SK-N-MC (cell line): ENCODE measurements at regions not wholly inside any gene's neighbourhood (a gene's known extent, or its start where the extent isn't known, plus 50 kb on each side); places are given as distances from the start of the nearest gene placed in this dataset.

Experiments
- DNase-seq: peaks from one replicate; pipeline ENCODE4 v3.0.0-alpha.2; 2011; ENCODE audit warnings: low read depth, low spot score
- H3K27ac ChIP-seq: fragments of 200-600 bp; sonication (generic); 2 replicates; pipeline ENCODE4 v1.5.1; 2016; ENCODE audit warnings: mixed run types
- H3K36me3 ChIP-seq: fragments of 200-600 bp; sonication (generic); 2 replicates; pipeline ENCODE4 v1.6.1; 2017; ENCODE audit warnings: antibody characterized with exemption, low read length, mixed read lengths; ENCODE audit not compliant: insufficient read depth
- H3K4me3 ChIP-seq: fragments of 200-600 bp; sonication (generic); 2 replicates; pipeline ENCODE4 v1.5.1; 2016
- H3K9ac ChIP-seq: fragments of 200-600 bp; sonication (generic); 2 replicates; pipeline ENCODE4 v1.8.0; 2017; ENCODE audit warnings: mixed run types, mixed read lengths; ENCODE audit not compliant: insufficient read length
- H3K9me3 ChIP-seq: fragments of 200-600 bp; sonication (generic); 2 replicates; pipeline ENCODE4 v1.6.1; 2017; ENCODE audit warnings: low read depth, mild to moderate bottlenecking, antibody characterized with exemption, low read length, moderate library complexity, mixed read lengths
- EZH2 ChIP-seq: fragments of 200-600 bp; sonication (generic); IDR thresholded peaks from one replicate; pipeline ENCODE4 v1.6.1; 2017; ENCODE audit warnings: antibody characterized with exemption
- FOXP2 ChIP-seq: optimal IDR thresholded peaks from 2 replicates; pipeline ENCODE3; 2011; ENCODE audit warnings: mild to moderate bottlenecking, moderate library complexity; ENCODE audit not compliant: insufficient read depth; ENCODE audit errors: extremely low read length, control extremely low read depth
- POLR2AphosphoS5 ChIP-seq: IDR thresholded peaks from 2 replicates; pipeline ENCODE4 v1.6.1; 2012; ENCODE audit warnings: mild to moderate bottlenecking, low read depth, low read length, borderline replicate concordance

DNA sequence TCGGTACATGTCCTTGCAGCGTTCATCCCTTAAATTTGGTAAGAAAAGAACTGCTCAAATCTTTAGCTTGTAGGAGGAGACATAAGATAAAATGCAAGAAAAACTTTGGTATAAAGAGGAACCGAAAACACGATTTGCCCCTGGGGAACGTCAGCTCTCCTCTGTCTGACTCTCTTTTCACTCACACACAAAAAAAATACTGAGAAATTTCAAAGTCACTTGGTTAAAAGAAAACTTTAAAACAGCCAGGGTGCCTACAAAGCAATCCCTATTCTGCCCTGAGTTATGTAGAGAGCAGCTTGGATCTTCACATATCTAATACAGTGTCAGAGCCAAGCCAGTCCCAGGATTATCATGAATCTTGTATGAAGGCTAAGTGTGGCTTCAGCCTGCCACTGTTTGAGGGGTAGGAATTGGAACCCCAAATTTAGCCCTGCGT is 248.5 kb upstream of the CXXC4 start:
- TF ChIP-seq POLR2AphosphoS5: no peak
- no peak for DNase-seq
- Histone ChIP-seq H3K36me3 (no peaks in the 10 kb centered on the region), H3K4me3 (no peak overlapping the region), H3K27ac (no peak overlapping the region), H3K9me3 (no peaks in the 10 kb centered on the region), H3K9ac (no peak overlapping the region)

DNA sequence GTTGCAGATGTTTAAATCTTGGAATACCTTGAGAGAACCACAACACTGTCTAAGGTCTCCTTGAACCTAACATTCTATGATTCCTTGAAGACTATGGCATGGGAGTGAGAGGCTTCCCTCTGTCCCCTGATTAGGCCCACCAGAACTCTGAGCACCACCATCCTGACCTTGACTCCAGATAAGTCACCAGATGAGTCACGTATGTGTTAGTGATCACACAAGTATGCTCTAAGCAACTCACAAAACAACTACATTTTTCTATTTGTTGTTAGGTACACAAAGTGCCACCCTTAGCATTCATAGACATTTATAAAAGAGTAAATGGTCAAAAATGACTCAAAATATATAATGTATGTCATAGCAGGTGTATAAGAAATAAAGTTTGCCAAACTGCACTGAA is 252.9 kb upstream of the CXXC4 start:
- H3K9me3 ChIP-seq: no peaks in the 10 kb centered on the region
- DNase-seq: no peak
- no peak overlapping the region for H3K4me3 ChIP-seq
- H3K9ac ChIP-seq: no peak overlapping the region
- no peaks in the 10 kb centered on the region for H3K36me3 ChIP-seq
- no peak overlapping the region for H3K27ac ChIP-seq
- no peak for TF ChIP-seq EZH2
- TF ChIP-seq POLR2AphosphoS5: no peak
- TF ChIP-seq FOXP2: no peak

DNA sequence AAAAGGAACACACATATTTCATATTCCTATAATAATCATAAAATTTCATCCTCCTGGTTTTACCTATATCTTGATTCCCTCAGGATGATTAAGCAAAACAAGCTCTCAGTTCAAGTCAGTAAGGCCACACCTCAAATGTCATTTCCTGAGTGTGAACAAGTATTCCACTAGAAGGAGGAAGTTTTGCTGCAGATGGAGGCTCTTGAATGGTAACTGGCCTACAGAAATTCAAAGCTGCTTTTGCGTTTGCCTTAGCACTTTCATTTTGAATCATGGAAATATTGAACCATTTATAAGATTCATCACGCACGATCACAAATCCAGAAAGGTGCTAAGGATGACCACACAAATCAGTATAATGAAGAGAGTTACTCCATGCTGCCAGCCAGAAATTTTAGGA is 254.4 kb upstream of the CXXC4 start:
- DNase-seq: no peak
- Histone ChIP-seq H3K9me3 (no peaks in the 10 kb centered on the region), H3K9ac (no peak overlapping the region), H3K27ac (no peak overlapping the region), H3K36me3 (no peaks in the 10 kb centered on the region), H3K4me3 (no peak overlapping the region)
- TF ChIP-seq FOXP2 (no peak), POLR2AphosphoS5 (no peak), EZH2 (no peak)

DNA sequence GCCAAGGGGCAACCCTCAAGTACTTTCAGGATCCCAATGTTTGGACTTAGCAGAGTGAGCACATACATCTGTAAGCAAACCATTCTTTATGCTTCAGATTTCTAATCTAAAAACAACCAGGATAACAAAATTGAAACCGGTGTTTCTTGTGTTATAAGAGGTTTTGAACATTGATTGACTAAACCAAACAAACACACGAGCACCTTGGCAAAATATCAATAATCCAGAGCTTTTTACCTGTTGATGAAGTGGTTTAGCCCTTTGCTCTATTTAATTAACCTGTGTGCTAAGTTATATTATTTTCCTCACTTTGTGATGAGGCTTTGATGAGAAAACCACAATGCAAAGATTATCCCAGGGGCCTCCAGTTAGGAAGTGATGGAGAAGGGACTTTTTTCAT is 255.3 kb upstream of the CXXC4 start:
- no peaks in the 10 kb centered on the region for H3K36me3 ChIP-seq
- no peak overlapping the region for H3K9ac ChIP-seq
- no peak overlapping the region for H3K27ac ChIP-seq
- no peak overlapping the region for H3K4me3 ChIP-seq
- TF ChIP-seq EZH2 (no peak), POLR2AphosphoS5 (no peak), FOXP2 (no peak)
- DNase-seq: no peak
- no peaks in the 10 kb centered on the region for H3K9me3 ChIP-seq

- Histone ChIP-seq H3K9ac (no peak overlapping the region), H3K36me3 (no peaks in the 10 kb centered on the region), H3K4me3 (no peak overlapping the region), H3K9me3 (no peaks in the 10 kb centered on the region), H3K27ac (no peak overlapping the region)
- no peak for DNase-seq
- TF ChIP-seq FOXP2 (no peak), EZH2 (no peak), POLR2AphosphoS5 (no peak)
These were observed 256.8 kb upstream of the CXXC4 start for GRCh38 chr4:104751468-104751867.

DNA sequence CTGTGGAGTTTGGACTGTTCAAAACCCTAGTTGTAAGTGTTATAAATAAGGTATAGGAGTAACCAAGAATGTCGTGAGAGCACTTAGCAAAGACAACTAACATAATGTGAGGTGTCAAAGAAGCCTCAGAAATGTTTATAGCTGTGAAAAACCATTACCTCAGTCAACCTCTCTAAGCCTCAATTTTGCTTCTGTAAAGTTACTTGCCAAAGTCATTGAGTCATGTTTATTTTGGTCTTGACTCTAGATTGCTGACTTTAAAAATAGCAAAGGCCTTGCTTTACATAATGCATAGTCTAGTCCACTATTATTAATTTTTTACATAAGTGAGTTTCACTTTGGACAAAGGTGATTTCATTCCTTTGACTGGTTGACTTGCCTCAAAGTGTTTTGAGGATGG is 257.6 kb upstream of the CXXC4 start:
- no peak for DNase-seq
- Histone ChIP-seq H3K4me3 (no peak overlapping the region), H3K9me3 (no peaks in the 10 kb centered on the region), H3K9ac (no peak overlapping the region), H3K27ac (no peak overlapping the region), H3K36me3 (no peaks in the 10 kb centered on the region)
- TF ChIP-seq POLR2AphosphoS5: no peak

- Histone ChIP-seq H3K9me3 (no peaks in the 10 kb centered on the region), H3K9ac (no peak overlapping the region), H3K27ac (no peak overlapping the region), H3K4me3 (no peak overlapping the region), H3K36me3 (no peaks in the 10 kb centered on the region)
- TF ChIP-seq EZH2 (no peak), POLR2AphosphoS5 (no peak), FOXP2 (no peak)
- DNase-seq: no peak
These were observed 262.1 kb upstream of the CXXC4 start for GRCh38 chr4:104756837-104757236.

GRCh38 chr4:104758574-104758973 is 263.9 kb upstream of the CXXC4 start:
- Histone ChIP-seq H3K27ac (no peak overlapping the region), H3K9ac (no peak overlapping the region), H3K9me3 (no peaks in the 10 kb centered on the region), H3K36me3 (no peaks in the 10 kb centered on the region), H3K4me3 (no peak overlapping the region)
- no peak for DNase-seq
- TF ChIP-seq FOXP2 (no peak), EZH2 (no peak), POLR2AphosphoS5 (no peak)

- no peak overlapping the region for H3K4me3 ChIP-seq
- no peaks in the 10 kb centered on the region for H3K36me3 ChIP-seq
- TF ChIP-seq POLR2AphosphoS5 (no peak), EZH2 (no peak), FOXP2 (no peak)
- no peak overlapping the region for H3K27ac ChIP-seq
- no peak overlapping the region for H3K9ac ChIP-seq
- H3K9me3 ChIP-seq: no peaks in the 10 kb centered on the region
- DNase-seq: no peak
These were observed 269.0 kb upstream of the CXXC4 start for GRCh38 chr4:104763554-104764222.
